ENCODE measurements at regions not wholly inside any gene's neighbourhood (a gene's known extent, or its start where the extent isn't known, plus 50 kb on each side); places are given as distances from the start of the nearest gene placed in this dataset.

DNA sequence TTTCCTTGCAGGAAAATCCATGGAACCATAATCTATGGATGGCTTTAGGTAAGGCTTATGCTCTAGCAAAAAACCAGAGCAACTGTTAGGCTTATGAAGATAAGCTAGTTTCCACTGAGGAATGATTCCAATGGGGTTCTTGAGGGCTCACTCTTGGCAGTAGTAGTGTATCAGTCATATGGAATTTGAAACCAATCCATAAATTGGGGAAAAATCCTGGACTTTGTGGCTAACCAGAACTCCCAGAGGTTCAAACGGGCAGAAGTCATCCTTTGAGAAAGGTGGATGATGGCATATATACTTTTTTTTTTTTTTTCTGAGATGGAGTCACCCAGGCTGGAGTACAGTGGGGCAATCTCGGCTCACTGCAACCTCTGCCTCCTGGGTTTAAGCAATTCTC is 54.2 kb upstream of the ATF3 start:
- TF ChIP-seq CTCF (conservative IDR thresholded peaks at IDR 0.05; ENCODE audit: low read length) (no peak), EZH2phosphoT487 (IDR thresholded peaks at IDR 0.05; ENCODE audit: borderline replicate concordance, low read depth, low read length) (no peak)

Data from OCI-LY7 (cell line).